ENCODE measurements at regions not wholly inside any gene's neighbourhood (a gene's known extent, or its start where the extent isn't known, plus 50 kb on each side); places are given as distances from the start of the nearest gene placed in this dataset.

DNA sequence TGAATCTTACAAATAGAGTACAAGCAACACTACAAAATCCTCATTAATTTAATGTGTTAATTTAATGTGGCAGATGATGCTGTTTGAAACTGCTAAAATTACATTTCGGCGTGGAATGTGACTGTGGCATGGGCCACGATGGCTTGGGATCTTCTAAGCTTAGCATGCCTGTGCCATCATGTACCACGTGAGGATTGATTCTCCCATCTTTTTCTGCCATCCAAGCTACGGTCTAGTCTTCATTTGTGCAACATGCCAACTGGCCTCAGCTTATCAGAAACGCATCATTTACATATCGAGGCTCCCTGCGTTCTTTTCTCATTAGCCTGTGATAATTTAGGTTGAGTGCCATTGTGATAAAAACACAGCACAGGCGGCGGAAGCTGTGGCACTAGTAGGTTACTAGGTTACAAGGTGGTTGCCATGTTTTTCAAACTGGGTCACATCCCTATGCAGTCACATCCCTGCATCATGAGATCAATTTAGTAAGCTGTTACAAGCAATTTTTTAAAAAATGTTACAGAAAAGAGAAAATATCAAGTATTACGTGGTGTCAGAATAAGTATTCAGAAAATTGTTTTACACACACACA is 189.9 kb upstream of the RBPJ start:
- Histone ChIP-seq H3K27me3 (no peaks in the 10 kb centered on the region), H3K4me3 (no peak overlapping the region), H3K27ac (no peak overlapping the region), H3K36me3 (ENCODE audit: low read depth, missing control alignments) (no peaks in the 10 kb centered on the region), H3K9me3 (no peaks in the 10 kb centered on the region), H3K4me1 (no peaks in the 10 kb centered on the region)
- DNase-seq = no peak
- intact Hi-C loops (cut with DNase I; ENCODE audit: low total_unique reads) = no loop called here
- 91 to 93% methylated on average over 11 of the region's 11 CpGs for WGBS, 2 donors
- TF ChIP-seq, protein P1, sequence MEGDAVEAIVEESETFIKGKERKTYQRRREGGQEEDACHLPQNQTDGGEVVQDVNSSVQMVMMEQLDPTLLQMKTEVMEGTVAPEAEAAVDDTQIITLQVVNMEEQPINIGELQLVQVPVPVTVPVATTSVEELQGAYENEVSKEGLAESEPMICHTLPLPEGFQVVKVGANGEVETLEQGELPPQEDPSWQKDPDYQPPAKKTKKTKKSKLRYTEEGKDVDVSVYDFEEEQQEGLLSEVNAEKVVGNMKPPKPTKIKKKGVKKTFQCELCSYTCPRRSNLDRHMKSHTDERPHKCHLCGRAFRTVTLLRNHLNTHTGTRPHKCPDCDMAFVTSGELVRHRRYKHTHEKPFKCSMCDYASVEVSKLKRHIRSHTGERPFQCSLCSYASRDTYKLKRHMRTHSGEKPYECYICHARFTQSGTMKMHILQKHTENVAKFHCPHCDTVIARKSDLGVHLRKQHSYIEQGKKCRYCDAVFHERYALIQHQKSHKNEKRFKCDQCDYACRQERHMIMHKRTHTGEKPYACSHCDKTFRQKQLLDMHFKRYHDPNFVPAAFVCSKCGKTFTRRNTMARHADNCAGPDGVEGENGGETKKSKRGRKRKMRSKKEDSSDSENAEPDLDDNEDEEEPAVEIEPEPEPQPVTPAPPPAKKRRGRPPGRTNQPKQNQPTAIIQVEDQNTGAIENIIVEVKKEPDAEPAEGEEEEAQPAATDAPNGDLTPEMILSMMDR (IDR thresholded peaks at IDR 0.05) = no peak
- no peak for TF ChIP-seq POLR2A (IDR thresholded peaks at IDR 0.05)

DNA sequence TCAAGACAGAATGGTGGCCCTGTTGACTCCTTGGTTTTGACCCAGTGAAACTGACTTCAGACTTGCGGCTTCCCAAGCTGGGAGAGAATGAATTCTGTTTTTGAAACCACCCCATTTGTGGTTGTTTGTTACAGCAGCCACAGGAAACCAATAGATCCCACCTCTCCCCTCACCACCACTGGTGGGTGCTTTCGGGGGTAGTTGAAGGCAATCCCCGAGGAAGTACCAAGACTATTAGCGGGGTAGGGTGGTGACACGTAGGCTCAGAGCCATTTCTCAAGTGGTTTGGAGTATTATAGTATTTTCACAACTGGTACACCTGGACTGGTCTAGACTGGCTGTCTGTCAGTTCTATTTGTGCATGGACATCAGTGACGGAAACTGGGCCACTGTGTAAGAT is 189.1 kb upstream of the RBPJ start:
- TF ChIP-seq POLR2A (IDR thresholded peaks at IDR 0.05) = no peak
- TF ChIP-seq, protein P1 (IDR thresholded peaks at IDR 0.05) = no peak
- 74 to 87% methylated on average over 6 of the region's 6 CpGs for WGBS, 2 donors
- Histone ChIP-seq H3K4me3 (no peak overlapping the region), H3K27me3 (no peaks in the 10 kb centered on the region), H3K36me3 (ENCODE audit: low read depth, missing control alignments) (no peaks in the 10 kb centered on the region), H3K4me1 (no peaks in the 10 kb centered on the region), H3K27ac (no peak overlapping the region), H3K9me3 (no peaks in the 10 kb centered on the region)
- intact Hi-C loops (cut with DNase I; ENCODE audit: low total_unique reads) = no loop called here
- no peak for DNase-seq

DNA sequence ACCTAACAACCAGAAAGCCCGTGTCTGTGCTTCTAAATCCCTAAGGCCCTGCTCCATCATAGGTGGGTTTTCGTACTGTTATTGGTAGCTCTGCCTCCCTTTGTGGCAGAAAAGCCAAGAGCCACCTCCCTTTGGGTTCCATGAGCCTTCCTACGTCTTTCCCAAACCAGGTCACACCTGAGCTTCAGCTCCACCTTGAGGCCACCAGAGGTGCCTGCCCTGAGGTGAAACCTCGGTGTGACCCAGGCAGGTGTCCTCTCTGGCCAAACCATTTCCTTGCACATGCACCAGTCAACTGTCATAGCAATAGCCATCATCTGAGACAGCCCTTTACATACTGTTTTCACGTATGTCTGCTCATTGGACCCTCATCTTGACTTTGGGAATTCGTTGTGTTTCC is 188.0 kb upstream of the RBPJ start:
- intact Hi-C loops (cut with DNase I; ENCODE audit: low total_unique reads) = no loop called here
- TF ChIP-seq, protein P1 (IDR thresholded peaks at IDR 0.05) = no peak
- TF ChIP-seq POLR2A (IDR thresholded peaks at IDR 0.05) = no peak
- no peaks in the 10 kb centered on the region for H3K27me3 ChIP-seq
- no peak overlapping the region for H3K27ac ChIP-seq
- no peaks in the 10 kb centered on the region for H3K36me3 ChIP-seq (ENCODE audit: low read depth, missing control alignments)
- no peaks in the 10 kb centered on the region for H3K9me3 ChIP-seq
- no peak overlapping the region for H3K4me3 ChIP-seq
- no peak for DNase-seq
- 95% methylated on average over 6 of the region's 6 CpGs for WGBS, 2 donors
- H3K4me1 ChIP-seq = no peaks in the 10 kb centered on the region

DNA sequence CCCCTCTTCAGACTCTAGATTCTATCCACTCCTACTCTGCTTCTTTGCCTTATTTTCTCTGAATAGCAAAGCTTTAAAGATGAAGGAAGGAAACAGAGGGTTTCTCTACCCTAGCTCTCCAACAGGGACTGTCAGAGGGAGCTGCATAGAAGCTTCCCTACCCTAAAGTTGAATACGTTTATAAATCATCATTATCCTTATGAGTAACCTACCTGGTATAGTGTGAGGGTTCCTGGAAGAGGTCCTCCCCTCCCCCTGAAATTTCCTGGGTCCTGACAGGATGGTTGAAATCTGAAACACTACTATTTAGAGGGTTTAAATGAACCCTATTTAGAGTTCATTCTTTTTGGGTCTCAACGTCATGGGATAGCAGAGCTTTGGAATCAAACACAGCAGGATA is 187.0 kb upstream of the RBPJ start:
- H3K9me3 ChIP-seq = no peaks in the 10 kb centered on the region
- no peak overlapping the region for H3K27ac ChIP-seq
- TF ChIP-seq, protein P1 (IDR thresholded peaks at IDR 0.05) = no peak
- TF ChIP-seq POLR2A (IDR thresholded peaks at IDR 0.05) = no peak
- no peaks in the 10 kb centered on the region for H3K36me3 ChIP-seq (ENCODE audit: low read depth, missing control alignments)
- H3K27me3 ChIP-seq = no peaks in the 10 kb centered on the region
- H3K4me1 ChIP-seq = no peaks in the 10 kb centered on the region
- intact Hi-C loops (cut with DNase I; ENCODE audit: low total_unique reads) = no loop called here
- 89 to 90% methylated on average over 2 of the region's 2 CpGs for WGBS, 2 donors
- H3K4me3 ChIP-seq = no peak overlapping the region
- no peak for DNase-seq

DNA sequence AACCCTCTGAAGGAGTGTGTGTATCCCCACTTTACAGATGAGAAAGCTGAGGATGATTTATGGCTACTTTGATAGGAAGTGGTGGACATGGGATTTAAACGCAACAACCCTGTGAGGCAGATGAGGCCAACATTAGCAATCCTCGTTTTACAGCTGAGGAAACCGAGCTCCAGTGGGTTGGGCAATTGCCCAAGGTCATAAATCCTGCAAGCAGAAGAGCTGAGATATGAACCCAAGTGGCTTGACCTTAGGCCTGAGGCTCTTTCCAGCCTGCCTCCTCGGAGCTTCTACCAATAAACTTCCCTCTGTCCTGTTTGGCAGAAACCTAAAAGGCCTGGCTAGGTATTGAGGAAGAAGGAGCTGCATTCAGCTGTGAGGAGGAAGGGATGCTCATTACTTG is 185.5 kb upstream of the RBPJ start:
- TF ChIP-seq, protein P1 (IDR thresholded peaks at IDR 0.05) = no peak
- no peak for TF ChIP-seq POLR2A (IDR thresholded peaks at IDR 0.05)
- DNase-seq = no peak
- Histone ChIP-seq H3K9me3 (no peaks in the 10 kb centered on the region), H3K36me3 (ENCODE audit: low read depth, missing control alignments) (no peaks in the 10 kb centered on the region), H3K4me1 (no peaks in the 10 kb centered on the region), H3K27ac (no peak overlapping the region), H3K4me3 (no peak overlapping the region), H3K27me3 (no peaks in the 10 kb centered on the region)
- 74 to 79% methylated on average over 4 of the region's 4 CpGs for WGBS, 2 donors
- intact Hi-C loops (cut with DNase I; ENCODE audit: low total_unique reads) = no loop called here

Data from testis (tissue), 2 donors.